Suprapubic skin (tissue), 3 donors: ENCODE measurements at regions not wholly inside any gene's neighbourhood (a gene's known extent, or its start where the extent isn't known, plus 50 kb on each side); places are given as distances from the start of the nearest gene placed in this dataset.

ENCODE experiments used
- CTCF ChIP-seq, 2 donors: fragments of 200-600 bp in 1 of 2; fragments of 450-650 bp in 1 of 2; sonication (generic) in 1 of 2; IDR thresholded peaks; one replicate each; pipeline ENCODE4 v1.5.1; 2016 to 2019; ENCODE audit warnings: antibody characterized with exemption in 2 of 2, mild to moderate bottlenecking in 1 of 2, moderate library complexity in 1 of 2
- EP300 ChIP-seq: sonication (generic); formaldehyde crosslinking; IDR thresholded peaks from one replicate; pipeline ENCODE4 v1.6.1; 2017; ENCODE audit warnings: antibody characterized with exemption
- POLR2A ChIP-seq, 2 donors: fragments of 450-650 bp; IDR thresholded peaks; one replicate each; pipeline ENCODE4 v1.6.1; 2017; ENCODE audit warnings: antibody characterized with exemption in 2 of 2, mild to moderate bottlenecking in 2 of 2, moderate library complexity in 2 of 2

- TF ChIP-seq CTCF (IDR thresholded peaks at IDR 0.05) (peak in 1 of 2 donors; percentile 26), POLR2A (IDR thresholded peaks at IDR 0.05) (no peak), EP300 (no peak)
Measured at GRCh38 chr10:6667679-6668270, 87.7 kb upstream of the PRKCQ start.
